GM12878 (cell line): ENCODE measurements at regions not wholly inside any gene's neighbourhood (a gene's known extent, or its start where the extent isn't known, plus 50 kb on each side); places are given as distances from the start of the nearest gene placed in this dataset.

Experiments
- ATAC-seq: fragments of 200-7000 bp; cut with Tn5 transposase; 3 replicates; pipeline ENCODE4 v1.9.1; 2020; ENCODE audit warnings: mild to moderate bottlenecking, moderate library complexity
- BruUV-seq: library from RNA; stranded (reverse); fragments of 400-500 nt; replicated peaks from 2 replicates; lab custom pipeline; 2021; lab: Mats Ljungman, UMichigan
- CTCF ChIA-PET: fragments of 300-600 bp; sonication (Branson Sonifier 250); formaldehyde crosslinking; extraction: SDS; loops from one replicate; lab custom pipeline; 2021; ENCODE audit warnings: inconsistent platforms; lab: Yijun Ruan, JAX
- POLR2A ChIA-PET: fragments of 350-600 bp; formaldehyde crosslinking; extraction: SDS; loops from one replicate; lab custom pipeline; 2021; ENCODE audit warnings: inconsistent platforms; lab: Charles Lee
- RAD21 ChIA-PET: fragments of 300-600 bp; sonication (Branson Sonifier 250); formaldehyde crosslinking; loops from one replicate; lab custom pipeline; 2023; ENCODE audit warnings: antibody characterized with exemption; ENCODE audit not compliant: unreplicated experiment; lab: Charles Lee
- SMC1A ChIA-PET: fragments of 300-600 bp; sonication (Branson Sonifier 250); formaldehyde crosslinking; loops from one replicate; lab custom pipeline; 2023; ENCODE audit not compliant: unreplicated experiment, uncharacterized antibody; lab: Charles Lee
- DNase-seq: peaks from one replicate; pipeline ENCODE4 v3.0.0-alpha.2; 2011; ENCODE audit warnings: low read depth, low spot score
- FAIRE-seq: peaks from 3 replicates; lab custom pipeline; 2011; peaks lifted over from hg19 to GRCh38; lab: Jason Lieb, UNC
- H2AFZ ChIP-seq: 2 replicates; pipeline ENCODE4 v1.6.0; 2011; ENCODE audit warnings: low read depth, low read length, control low read depth; ENCODE audit not compliant: control insufficient read depth
- H3K27ac ChIP-seq: 2 replicates; pipeline ENCODE4 v1.5.1; 2011; ENCODE audit warnings: control low read depth; ENCODE audit not compliant: control insufficient read depth, insufficient read depth
- H3K27me3 ChIP-seq, 2 experiments: replicated peaks in 1 of 2; 2 replicates each; pipeline versions ENCODE4 v1.6.0 to v1.6.1; 2011; ENCODE audit warnings: low read length in 1 of 2; ENCODE audit not compliant: control insufficient read depth in 2 of 2, insufficient read depth in 2 of 2
- H3K36me3 ChIP-seq, 2 experiments: 2 replicates each; pipeline ENCODE4 v1.5.1; 2011; ENCODE audit warnings: low read length in 1 of 2; ENCODE audit not compliant: control insufficient read depth in 2 of 2, insufficient read depth in 2 of 2
- H3K4me1 ChIP-seq: 2 replicates; pipeline ENCODE4 v1.6.1; 2011; ENCODE audit warnings: mild to moderate bottlenecking, low read length, moderate library complexity, mixed read lengths; ENCODE audit not compliant: control insufficient read depth, insufficient read depth
- H3K4me2 ChIP-seq: 2 replicates; pipeline ENCODE4 v1.6.0; 2011; ENCODE audit warnings: control low read depth; ENCODE audit not compliant: control insufficient read depth, insufficient read depth
- H3K4me3 ChIP-seq: fragments of 200-600 bp; sonication (generic); 2 replicates; pipeline ENCODE4 v1.5.1; 2016
- H3K79me2 ChIP-seq: 2 replicates; pipeline ENCODE4 v1.6.0; 2011; ENCODE audit warnings: low read length; ENCODE audit not compliant: control insufficient read depth, insufficient read depth
- H3K9ac ChIP-seq: 2 replicates; pipeline ENCODE4 v1.8.0; 2011; ENCODE audit warnings: low read length, control low read depth, mixed read lengths; ENCODE audit not compliant: control insufficient read depth, insufficient read depth
- H3K9me3 ChIP-seq: replicated peaks from 3 replicates; pipeline ENCODE4 v1.5.1; 2011; ENCODE audit warnings: mild to moderate bottlenecking, low read length; ENCODE audit not compliant: control insufficient read depth, insufficient read depth
- H4K20me1 ChIP-seq: 2 replicates; pipeline ENCODE4 v1.6.0; 2011; ENCODE audit not compliant: control insufficient read depth, insufficient read depth
- BHLHE40 ChIP-seq, 2 experiments: fragments of 450-650 bp in 1 of 2; IDR thresholded peaks; 2 replicates each; pipeline ENCODE4 v1.6.1; 2011 to 2017; ENCODE audit warnings: low read depth in 2 of 2, borderline replicate concordance in 1 of 2, improper control_type of control experiment in 1 of 2, low read length in 1 of 2, mild to moderate bottlenecking in 1 of 2
- CBFB ChIP-seq: IDR thresholded peaks from 2 replicates; pipeline ENCODE4 v1.6.1; 2016; ENCODE audit warnings: antibody characterized with exemption, low read depth
- CBX5 ChIP-seq: sonication (generic); IDR thresholded peaks from 2 replicates; pipeline ENCODE4 v1.6.1; 2016; ENCODE audit warnings: low read depth, moderate library complexity, mild to moderate bottlenecking, inconsistent platforms
- FOXM1 ChIP-seq: IDR thresholded peaks from 2 replicates; pipeline ENCODE4 v1.6.1; 2012; ENCODE audit warnings: low read depth, mild to moderate bottlenecking, inconsistent platforms, low read length, moderate library complexity
- HCFC1 ChIP-seq: fragments of 150-350 bp; IDR thresholded peaks from 2 replicates; pipeline ENCODE4 v1.6.1; 2014; ENCODE audit warnings: low read length
- MTA3 ChIP-seq: IDR thresholded peaks from 2 replicates; pipeline ENCODE4 v1.6.1; 2012; ENCODE audit warnings: low read length, inconsistent platforms, borderline replicate concordance
- NBN ChIP-seq: fragments of 450-650 bp; IDR thresholded peaks from 2 replicates; pipeline ENCODE4 v1.6.1; 2016
- NFIC ChIP-seq: IDR thresholded peaks from 2 replicates; pipeline ENCODE4 v1.6.1; 2012; ENCODE audit warnings: low read depth, mild to moderate bottlenecking, inconsistent platforms, low read length, moderate library complexity
- PAX5 ChIP-seq: IDR thresholded peaks from 2 replicates; pipeline ENCODE4 v1.6.1; 2011; ENCODE audit warnings: low read depth, low read length, borderline replicate concordance
- PML ChIP-seq: IDR thresholded peaks from 2 replicates; pipeline ENCODE4 v1.6.1; 2012; ENCODE audit warnings: low read length, inconsistent platforms
- POU2F2 ChIP-seq: IDR thresholded peaks from 3 replicates; pipeline ENCODE4 v1.6.1; 2011; ENCODE audit warnings: low read depth, mild to moderate bottlenecking, low read length, borderline replicate concordance
- RCOR1 ChIP-seq: conservative IDR thresholded peaks from 2 replicates; pipeline ENCODE4 v1.6.1; 2012; ENCODE audit warnings: low read depth, low read length, improper control_type of control experiment
- SMAD5 ChIP-seq: IDR thresholded peaks from 2 replicates; pipeline ENCODE4 v1.6.1; 2016; ENCODE audit warnings: antibody characterized with exemption, low read depth
- TCF12 ChIP-seq: IDR thresholded peaks from 2 replicates; pipeline ENCODE4 v1.6.1; 2011; ENCODE audit warnings: low read depth, mild to moderate bottlenecking, low read length
- WGBS: methylation state at CpG from one replicate; pipeline ENCODE4 v1.1.6; 2016; ENCODE audit warnings: low lambda C conversion rate; ENCODE audit not compliant: insufficient replicate concordance, insufficient coverage; ENCODE audit errors: missing lambda C conversion rate; 5-methylcytosine and 5-hydroxymethylcytosine counted together
- in situ Hi-C: fragments of 300-500 bp; cut with MboI; formaldehyde crosslinking; loops from 9 replicates; pipeline ENCODE4 v1.14.3; 2018; ENCODE audit warnings: mixed read lengths
- intact Hi-C: fragments of 100-400 bp; cut with micrococcal nuclease; formaldehyde crosslinking; loops from one replicate; pipeline ENCODE4 v1.14.2; 2022; ENCODE audit not compliant: unreplicated experiment
- TF ChIP-seq, protein P1 (sequence below): fragments of 450-650 bp; IDR thresholded peaks from 2 replicates; pipeline ENCODE4 v1.6.1; 2017; ENCODE audit warnings: mild to moderate bottlenecking, moderate library complexity
- TF ChIP-seq, protein P2 (sequence below): fragments of 450-650 bp; IDR thresholded peaks from 2 replicates; pipeline ENCODE4 v1.6.1; 2014; ENCODE audit warnings: mild to moderate bottlenecking
- TF ChIP-seq, protein P3 (sequence below): IDR thresholded peaks from 2 replicates; pipeline ENCODE4 v1.6.1; 2011; ENCODE audit warnings: low read depth, low read length, improper control_type of control experiment, borderline replicate concordance
- TF ChIP-seq, protein P4 (sequence below): IDR thresholded peaks from 2 replicates; pipeline ENCODE4 v1.6.1; 2011; ENCODE audit warnings: borderline replicate concordance, low read depth, mild to moderate bottlenecking, moderate library complexity, mixed read lengths, low read length; ENCODE audit not compliant: insufficient read depth; ENCODE audit errors: extremely low read length

DNA sequence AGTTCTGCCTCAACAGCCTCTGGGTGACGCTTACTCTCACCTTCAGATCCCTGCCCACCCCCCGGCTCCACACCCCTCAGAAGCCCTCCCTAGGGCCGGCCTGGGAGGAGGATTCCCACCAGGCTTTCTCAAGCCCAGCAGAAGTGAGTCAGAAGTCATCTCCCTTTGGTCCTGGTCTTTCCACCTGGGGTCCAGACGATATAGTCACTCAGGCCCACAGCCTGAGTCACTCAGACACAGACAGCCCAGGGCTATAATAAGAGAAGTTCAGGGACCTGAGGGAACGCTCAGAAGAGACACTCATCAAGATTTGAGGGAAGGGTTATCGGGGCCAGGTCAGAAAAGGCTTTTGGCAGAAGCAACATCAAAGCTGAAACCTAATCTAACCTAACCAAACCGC is 127.1 kb downstream of the SPATA19 start:
- ChIA-PET RAD21 (no interaction called here), POLR2A (no interaction called here), CTCF (interaction anchor here (1.0 kb wide), 1 partner anchor 117 kb away, joined by 3 read pairs; no protein-coding TSS in a partner anchor), SMC1A (no interaction called here)
- Histone ChIP-seq H3K27me3 (peaks cover 3 to 6% of the 10 kb centered on the region in 2 experiments; a peak in 2 of 4 replicates), H3K9me3 (no peaks in the 10 kb centered on the region), H4K20me1 (no peaks in the 10 kb centered on the region), H3K9ac (no peak overlapping the region), H3K4me2 (no peak overlapping the region), H3K4me1 (no peaks in the 10 kb centered on the region), H2AFZ (no peak overlapping the region), H3K27ac (no peak overlapping the region), H3K36me3 (no peaks in the 10 kb centered on the region), H3K79me2 (no peaks in the 10 kb centered on the region), H3K4me3 (no peak overlapping the region)
- no peak for TF ChIP-seq NFIC
- TF ChIP-seq, protein P1, sequence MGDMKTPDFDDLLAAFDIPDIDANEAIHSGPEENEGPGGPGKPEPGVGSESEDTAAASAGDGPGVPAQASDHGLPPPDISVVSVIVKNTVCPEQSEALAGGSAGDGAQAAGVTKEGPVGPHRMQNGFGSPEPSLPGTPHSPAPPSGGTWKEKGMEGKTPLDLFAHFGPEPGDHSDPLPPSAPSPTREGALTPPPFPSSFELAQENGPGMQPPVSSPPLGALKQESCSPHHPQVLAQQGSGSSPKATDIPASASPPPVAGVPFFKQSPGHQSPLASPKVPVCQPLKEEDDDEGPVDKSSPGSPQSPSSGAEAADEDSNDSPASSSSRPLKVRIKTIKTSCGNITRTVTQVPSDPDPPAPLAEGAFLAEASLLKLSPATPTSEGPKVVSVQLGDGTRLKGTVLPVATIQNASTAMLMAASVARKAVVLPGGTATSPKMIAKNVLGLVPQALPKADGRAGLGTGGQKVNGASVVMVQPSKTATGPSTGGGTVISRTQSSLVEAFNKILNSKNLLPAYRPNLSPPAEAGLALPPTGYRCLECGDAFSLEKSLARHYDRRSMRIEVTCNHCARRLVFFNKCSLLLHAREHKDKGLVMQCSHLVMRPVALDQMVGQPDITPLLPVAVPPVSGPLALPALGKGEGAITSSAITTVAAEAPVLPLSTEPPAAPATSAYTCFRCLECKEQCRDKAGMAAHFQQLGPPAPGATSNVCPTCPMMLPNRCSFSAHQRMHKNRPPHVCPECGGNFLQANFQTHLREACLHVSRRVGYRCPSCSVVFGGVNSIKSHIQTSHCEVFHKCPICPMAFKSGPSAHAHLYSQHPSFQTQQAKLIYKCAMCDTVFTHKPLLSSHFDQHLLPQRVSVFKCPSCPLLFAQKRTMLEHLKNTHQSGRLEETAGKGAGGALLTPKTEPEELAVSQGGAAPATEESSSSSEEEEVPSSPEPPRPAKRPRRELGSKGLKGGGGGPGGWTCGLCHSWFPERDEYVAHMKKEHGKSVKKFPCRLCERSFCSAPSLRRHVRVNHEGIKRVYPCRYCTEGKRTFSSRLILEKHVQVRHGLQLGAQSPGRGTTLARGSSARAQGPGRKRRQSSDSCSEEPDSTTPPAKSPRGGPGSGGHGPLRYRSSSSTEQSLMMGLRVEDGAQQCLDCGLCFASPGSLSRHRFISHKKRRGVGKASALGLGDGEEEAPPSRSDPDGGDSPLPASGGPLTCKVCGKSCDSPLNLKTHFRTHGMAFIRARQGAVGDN, result no peak
- no peak for TF ChIP-seq SMAD5
- no peak for TF ChIP-seq POU2F2
- TF ChIP-seq, protein P2, sequence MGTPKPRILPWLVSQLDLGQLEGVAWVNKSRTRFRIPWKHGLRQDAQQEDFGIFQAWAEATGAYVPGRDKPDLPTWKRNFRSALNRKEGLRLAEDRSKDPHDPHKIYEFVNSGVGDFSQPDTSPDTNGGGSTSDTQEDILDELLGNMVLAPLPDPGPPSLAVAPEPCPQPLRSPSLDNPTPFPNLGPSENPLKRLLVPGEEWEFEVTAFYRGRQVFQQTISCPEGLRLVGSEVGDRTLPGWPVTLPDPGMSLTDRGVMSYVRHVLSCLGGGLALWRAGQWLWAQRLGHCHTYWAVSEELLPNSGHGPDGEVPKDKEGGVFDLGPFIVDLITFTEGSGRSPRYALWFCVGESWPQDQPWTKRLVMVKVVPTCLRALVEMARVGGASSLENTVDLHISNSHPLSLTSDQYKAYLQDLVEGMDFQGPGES, result no peak
- TF ChIP-seq MTA3, result no peak
- no peak for TF ChIP-seq TCF12
- TF ChIP-seq, protein P3, sequence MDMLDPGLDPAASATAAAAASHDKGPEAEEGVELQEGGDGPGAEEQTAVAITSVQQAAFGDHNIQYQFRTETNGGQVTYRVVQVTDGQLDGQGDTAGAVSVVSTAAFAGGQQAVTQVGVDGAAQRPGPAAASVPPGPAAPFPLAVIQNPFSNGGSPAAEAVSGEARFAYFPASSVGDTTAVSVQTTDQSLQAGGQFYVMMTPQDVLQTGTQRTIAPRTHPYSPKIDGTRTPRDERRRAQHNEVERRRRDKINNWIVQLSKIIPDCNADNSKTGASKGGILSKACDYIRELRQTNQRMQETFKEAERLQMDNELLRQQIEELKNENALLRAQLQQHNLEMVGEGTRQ, result no peak
- no peak for TF ChIP-seq HCFC1
- no peak for TF ChIP-seq RCOR1
- no peak for TF ChIP-seq BHLHE40 (IDR thresholded peaks at IDR 0.05; ENCODE audit: borderline replicate concordance in 1 of 2, low read depth in 2 of 2, low read length in 1 of 2)
- no peak for TF ChIP-seq NBN
- no peak for TF ChIP-seq PML
- TF ChIP-seq CBX5, result no peak
- TF ChIP-seq, protein P4, sequence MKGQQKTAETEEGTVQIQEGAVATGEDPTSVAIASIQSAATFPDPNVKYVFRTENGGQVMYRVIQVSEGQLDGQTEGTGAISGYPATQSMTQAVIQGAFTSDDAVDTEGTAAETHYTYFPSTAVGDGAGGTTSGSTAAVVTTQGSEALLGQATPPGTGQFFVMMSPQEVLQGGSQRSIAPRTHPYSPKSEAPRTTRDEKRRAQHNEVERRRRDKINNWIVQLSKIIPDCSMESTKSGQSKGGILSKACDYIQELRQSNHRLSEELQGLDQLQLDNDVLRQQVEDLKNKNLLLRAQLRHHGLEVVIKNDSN, result no peak
- no peak for TF ChIP-seq CBFB
- no peak for TF ChIP-seq PAX5
- no peak for TF ChIP-seq FOXM1
- in situ Hi-C loops, result no loop called here
- no peak for ATAC-seq
- no peak for DNase-seq
- intact Hi-C loops, result no loop called here
- no peak for FAIRE-seq
- WGBS, result under 1% methylated on average over 7 of the region's 7 CpGs
- no TSS peak for BruUV-seq
